SK-N-SH treated with all-trans-retinoic acid at 6 μM for 48 hours (cell line): ENCODE measurements at regions not wholly inside any gene's neighbourhood (a gene's known extent, or its start where the extent isn't known, plus 50 kb on each side); places are given as distances from the start of the nearest gene placed in this dataset.

ENCODE experiments used
- ARNTL ChIP-seq: fragments of 450-650 bp; formaldehyde crosslinking; IDR thresholded peaks from 2 replicates; pipeline ENCODE4 v1.5.0; 2020; ENCODE audit warnings: low read depth, mild to moderate bottlenecking, moderate library complexity, borderline replicate concordance
- ZFP3 ChIP-seq: fragments of 250-450 bp; sonication (Bioruptor Pico); IDR thresholded peaks from 2 replicates; pipeline ENCODE4 v1.5.0; 2020; ENCODE audit warnings: mild to moderate bottlenecking, moderate library complexity

GRCh38 chr20:16919841-16920240 is 171.7 kb downstream of the OTOR start:
- TF ChIP-seq ZFP3 (CRISPR knock-in tag) (no peak), ARNTL (CRISPR knock-in tag) (no peak)
